ENCODE measurements at regions not wholly inside any gene's neighbourhood (a gene's known extent, or its start where the extent isn't known, plus 50 kb on each side); places are given as distances from the start of the nearest gene placed in this dataset.

DNA sequence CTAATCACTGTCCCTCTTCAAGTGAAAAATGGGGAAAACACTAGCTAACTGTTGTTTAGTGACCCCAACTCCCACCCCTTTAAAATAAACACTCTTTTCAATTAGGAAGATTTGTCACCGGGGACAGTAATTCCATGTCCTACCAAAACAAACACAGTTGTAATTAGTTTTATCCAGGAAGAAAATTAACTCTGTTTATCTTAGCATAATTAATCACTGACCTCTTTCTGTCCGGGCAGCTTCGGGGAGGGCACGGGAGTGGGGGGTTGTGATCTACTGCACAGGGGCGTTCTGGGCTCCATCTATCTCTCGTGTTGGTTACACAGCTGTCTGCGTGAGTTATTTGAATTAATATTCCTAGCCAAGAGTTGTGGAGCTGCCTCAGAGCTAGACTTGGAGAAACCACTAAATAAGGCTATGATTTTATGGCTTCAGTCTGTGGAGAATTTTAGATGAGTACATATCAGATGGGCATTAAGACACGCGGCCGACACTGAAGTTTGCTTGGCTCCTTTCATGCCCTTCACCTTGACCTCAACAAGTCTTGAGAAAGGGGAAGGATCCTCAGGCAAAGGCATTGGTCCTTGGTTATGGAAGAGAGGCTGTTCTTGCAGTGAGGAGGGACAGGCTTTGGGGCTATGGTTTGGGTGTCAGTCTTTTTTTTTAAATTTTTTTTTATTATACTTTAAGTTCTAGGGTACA is 102.0 kb upstream of the TRABD2B start:
- TF ChIP-seq, protein P1, sequence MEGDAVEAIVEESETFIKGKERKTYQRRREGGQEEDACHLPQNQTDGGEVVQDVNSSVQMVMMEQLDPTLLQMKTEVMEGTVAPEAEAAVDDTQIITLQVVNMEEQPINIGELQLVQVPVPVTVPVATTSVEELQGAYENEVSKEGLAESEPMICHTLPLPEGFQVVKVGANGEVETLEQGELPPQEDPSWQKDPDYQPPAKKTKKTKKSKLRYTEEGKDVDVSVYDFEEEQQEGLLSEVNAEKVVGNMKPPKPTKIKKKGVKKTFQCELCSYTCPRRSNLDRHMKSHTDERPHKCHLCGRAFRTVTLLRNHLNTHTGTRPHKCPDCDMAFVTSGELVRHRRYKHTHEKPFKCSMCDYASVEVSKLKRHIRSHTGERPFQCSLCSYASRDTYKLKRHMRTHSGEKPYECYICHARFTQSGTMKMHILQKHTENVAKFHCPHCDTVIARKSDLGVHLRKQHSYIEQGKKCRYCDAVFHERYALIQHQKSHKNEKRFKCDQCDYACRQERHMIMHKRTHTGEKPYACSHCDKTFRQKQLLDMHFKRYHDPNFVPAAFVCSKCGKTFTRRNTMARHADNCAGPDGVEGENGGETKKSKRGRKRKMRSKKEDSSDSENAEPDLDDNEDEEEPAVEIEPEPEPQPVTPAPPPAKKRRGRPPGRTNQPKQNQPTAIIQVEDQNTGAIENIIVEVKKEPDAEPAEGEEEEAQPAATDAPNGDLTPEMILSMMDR (IDR thresholded peaks at IDR 0.05 in 4 of 5, conservative IDR thresholded peaks at IDR 0.05 in 1 of 5): no peak
- TF ChIP-seq POLR2A (IDR thresholded peaks at IDR 0.05): no peak
